ENCODE measurements at regions not wholly inside any gene's neighbourhood (a gene's known extent, or its start where the extent isn't known, plus 50 kb on each side); places are given as distances from the start of the nearest gene placed in this dataset.

GRCh38 chr9:103430469-103430868 is 435.3 kb downstream of the CYLC2 start:
- TF ChIP-seq GATA2 (IDR thresholded peaks at IDR 0.05; ENCODE audit: low read depth, low read length), result no peak
- no peak for TF ChIP-seq GATA3 (IDR thresholded peaks at IDR 0.05; ENCODE audit: low read depth, low read length)

Measured in SH-SY5Y (cell line).